Spleen (tissue), 7 donors: ENCODE measurements at regions not wholly inside any gene's neighbourhood (a gene's known extent, or its start where the extent isn't known, plus 50 kb on each side); places are given as distances from the start of the nearest gene placed in this dataset.

Source experiments
- POLR2AphosphoS5 ChIP-seq, 3 donors: sonication (generic); formaldehyde crosslinking; IDR thresholded peaks; one replicate each; pipeline ENCODE4 v1.5.1; 2017; ENCODE audit warnings: antibody characterized with exemption in 3 of 3
- TF ChIP-seq, protein P1 (sequence below), 11 experiments: fragments of 200-600 bp in 7 of 11; fragments of 450-650 bp in 4 of 11; sonication (generic) in 4 of 11; IDR thresholded peaks in 8 of 11; conservative IDR thresholded peaks in 3 of 11; 1 replicate in 7 of 11; 2 replicates in 4 of 11; pipeline versions ENCODE4 v1.4.0 to v1.8.0; 2016 to 2021; ENCODE audit warnings: antibody characterized with exemption in 11 of 11, inconsistent platforms in 4 of 11, mild to moderate bottlenecking in 1 of 11
- donor health status: DM: no; HTN: no; CAD: no; lungs with moderate emphysema.
- donor health status: DM: no; HTN: no; CAD: no.
- donor health status: DM: no; HTN: no; CAD: no.

DNA sequence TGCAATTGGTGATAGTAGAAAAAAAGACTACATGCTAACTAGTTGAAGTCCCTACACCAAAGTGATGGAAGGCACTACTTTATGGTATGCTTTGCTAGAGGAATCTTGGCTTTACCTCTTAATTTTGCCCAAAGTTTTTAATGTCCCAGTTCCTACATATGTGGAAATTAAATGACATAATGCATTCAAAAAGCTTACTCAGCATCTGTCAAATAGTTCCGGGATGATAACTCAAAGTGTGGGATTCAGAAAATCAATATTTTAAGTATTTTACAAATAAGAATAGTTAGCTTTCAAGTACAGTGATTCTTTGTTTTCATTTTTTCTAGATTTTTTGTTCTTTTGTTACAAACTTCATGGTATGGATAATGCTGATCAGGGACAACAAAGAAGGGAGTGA, 211.6 kb downstream of the PCDH20 start:
- TF ChIP-seq, protein P1, sequence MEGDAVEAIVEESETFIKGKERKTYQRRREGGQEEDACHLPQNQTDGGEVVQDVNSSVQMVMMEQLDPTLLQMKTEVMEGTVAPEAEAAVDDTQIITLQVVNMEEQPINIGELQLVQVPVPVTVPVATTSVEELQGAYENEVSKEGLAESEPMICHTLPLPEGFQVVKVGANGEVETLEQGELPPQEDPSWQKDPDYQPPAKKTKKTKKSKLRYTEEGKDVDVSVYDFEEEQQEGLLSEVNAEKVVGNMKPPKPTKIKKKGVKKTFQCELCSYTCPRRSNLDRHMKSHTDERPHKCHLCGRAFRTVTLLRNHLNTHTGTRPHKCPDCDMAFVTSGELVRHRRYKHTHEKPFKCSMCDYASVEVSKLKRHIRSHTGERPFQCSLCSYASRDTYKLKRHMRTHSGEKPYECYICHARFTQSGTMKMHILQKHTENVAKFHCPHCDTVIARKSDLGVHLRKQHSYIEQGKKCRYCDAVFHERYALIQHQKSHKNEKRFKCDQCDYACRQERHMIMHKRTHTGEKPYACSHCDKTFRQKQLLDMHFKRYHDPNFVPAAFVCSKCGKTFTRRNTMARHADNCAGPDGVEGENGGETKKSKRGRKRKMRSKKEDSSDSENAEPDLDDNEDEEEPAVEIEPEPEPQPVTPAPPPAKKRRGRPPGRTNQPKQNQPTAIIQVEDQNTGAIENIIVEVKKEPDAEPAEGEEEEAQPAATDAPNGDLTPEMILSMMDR (IDR thresholded peaks at IDR 0.05 in 8 of 11, conservative IDR thresholded peaks at IDR 0.05 in 3 of 11) = no peak
- no peak for TF ChIP-seq POLR2AphosphoS5 (IDR thresholded peaks at IDR 0.05)
